ENCODE measurements at regions not wholly inside any gene's neighbourhood (a gene's known extent, or its start where the extent isn't known, plus 50 kb on each side); places are given as distances from the start of the nearest gene placed in this dataset.

GRCh38 chr1:184838504-184838951, 83.9 kb upstream of the EDEM3 start:
- TF ChIP-seq EP300 (IDR thresholded peaks at IDR 0.05; ENCODE audit: borderline replicate concordance in 1 of 2, control insufficient read depth in 1 of 2, low read depth in 2 of 2, low read length in 2 of 2) (no peak), RAD51 (IDR thresholded peaks at IDR 0.05) (no peak), RCOR1 (conservative IDR thresholded peaks at IDR 0.05; ENCODE audit: low read depth, low read length) (no peak), CTCF (IDR thresholded peaks at IDR 0.05 in 2 of 3, conservative IDR thresholded peaks at IDR 0.05 in 1 of 3; ENCODE audit: control insufficient read depth in 2 of 3, extremely low read depth in 1 of 3, insufficient read depth in 1 of 3, low read depth in 3 of 3, low read length in 3 of 3) (no peak), ZNF384 (IDR thresholded peaks at IDR 0.05; ENCODE audit: borderline replicate concordance, low read depth, low read length) (no peak)

Data from GM12878 (cell line).